HFFc6 (cell line): ENCODE measurements at regions not wholly inside any gene's neighbourhood (a gene's known extent, or its start where the extent isn't known, plus 50 kb on each side); places are given as distances from the start of the nearest gene placed in this dataset.

ENCODE experiments used
- DNase-seq: peaks from one replicate; pipeline ENCODE4 v3.0.0-alpha.2; 2018
- H3K27ac Mint-ChIP-seq: 2 replicates; pipeline ENCODE4 v1.8.0; 2020; ENCODE audit warnings: mild to moderate bottlenecking, mixed read lengths
- H3K27me3 Mint-ChIP-seq: 2 replicates; pipeline ENCODE4 v1.8.0; 2021; ENCODE audit warnings: mild to moderate bottlenecking, moderate library complexity, mixed read lengths; ENCODE audit not compliant: insufficient read depth
- H3K36me3 Mint-ChIP-seq: 2 replicates; pipeline ENCODE4 v1.8.0; 2021; ENCODE audit warnings: low read depth, mixed read lengths
- H3K4me1 Mint-ChIP-seq: 2 replicates; pipeline ENCODE4 v1.8.0; 2020; ENCODE audit warnings: low read depth, mixed read lengths
- H3K4me3 Mint-ChIP-seq: 2 replicates; pipeline ENCODE4 v1.8.0; 2020; ENCODE audit warnings: mild to moderate bottlenecking, moderate library complexity, mixed read lengths
- H3K9me3 Mint-ChIP-seq: 2 replicates; pipeline ENCODE4 v1.8.0; 2020; ENCODE audit warnings: mild to moderate bottlenecking, mixed read lengths
- TF ChIP-seq, protein P1 (sequence below): fragments of 200-600 bp; sonication (generic); IDR thresholded peaks from 2 replicates; pipeline ENCODE4 v1.5.0; 2021; ENCODE audit warnings: antibody characterized with exemption, mild to moderate bottlenecking

DNA sequence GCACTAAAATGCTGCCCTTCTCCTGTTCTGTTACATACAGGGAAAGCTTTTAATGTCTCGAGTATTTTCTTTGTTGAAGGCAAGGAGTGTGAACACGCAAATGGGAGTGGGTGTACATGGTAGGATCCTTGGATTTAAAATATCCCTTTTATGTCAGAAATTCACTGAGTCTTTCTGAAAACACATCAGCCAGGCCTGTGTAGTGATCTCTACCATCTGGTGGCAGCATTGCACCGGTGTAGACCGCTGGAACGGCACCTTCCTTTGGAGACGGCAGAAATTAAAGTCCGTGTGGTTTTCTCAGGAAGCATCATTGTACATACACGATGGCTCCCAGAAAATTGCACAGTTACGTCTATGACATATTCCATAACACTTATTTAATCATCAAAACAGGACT is 515.8 kb downstream of the GALR1 start:
- no peak for DNase-seq
- Mint-ChIP-seq H3K27ac (no peak overlapping the region), H3K36me3 (peaks cover 9% of the 10 kb centered on the region; the same call in 1 of the 2 replicates), H3K4me3 (no peak overlapping the region), H3K9me3 (peaks cover 42% of the 10 kb centered on the region), H3K27me3 (peaks cover 2% of the 10 kb centered on the region), H3K4me1 (no peaks in the 10 kb centered on the region)
- TF ChIP-seq, protein P1, sequence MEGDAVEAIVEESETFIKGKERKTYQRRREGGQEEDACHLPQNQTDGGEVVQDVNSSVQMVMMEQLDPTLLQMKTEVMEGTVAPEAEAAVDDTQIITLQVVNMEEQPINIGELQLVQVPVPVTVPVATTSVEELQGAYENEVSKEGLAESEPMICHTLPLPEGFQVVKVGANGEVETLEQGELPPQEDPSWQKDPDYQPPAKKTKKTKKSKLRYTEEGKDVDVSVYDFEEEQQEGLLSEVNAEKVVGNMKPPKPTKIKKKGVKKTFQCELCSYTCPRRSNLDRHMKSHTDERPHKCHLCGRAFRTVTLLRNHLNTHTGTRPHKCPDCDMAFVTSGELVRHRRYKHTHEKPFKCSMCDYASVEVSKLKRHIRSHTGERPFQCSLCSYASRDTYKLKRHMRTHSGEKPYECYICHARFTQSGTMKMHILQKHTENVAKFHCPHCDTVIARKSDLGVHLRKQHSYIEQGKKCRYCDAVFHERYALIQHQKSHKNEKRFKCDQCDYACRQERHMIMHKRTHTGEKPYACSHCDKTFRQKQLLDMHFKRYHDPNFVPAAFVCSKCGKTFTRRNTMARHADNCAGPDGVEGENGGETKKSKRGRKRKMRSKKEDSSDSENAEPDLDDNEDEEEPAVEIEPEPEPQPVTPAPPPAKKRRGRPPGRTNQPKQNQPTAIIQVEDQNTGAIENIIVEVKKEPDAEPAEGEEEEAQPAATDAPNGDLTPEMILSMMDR, result peak; percentile 23; the same call in 1 of the 2 replicates

DNA sequence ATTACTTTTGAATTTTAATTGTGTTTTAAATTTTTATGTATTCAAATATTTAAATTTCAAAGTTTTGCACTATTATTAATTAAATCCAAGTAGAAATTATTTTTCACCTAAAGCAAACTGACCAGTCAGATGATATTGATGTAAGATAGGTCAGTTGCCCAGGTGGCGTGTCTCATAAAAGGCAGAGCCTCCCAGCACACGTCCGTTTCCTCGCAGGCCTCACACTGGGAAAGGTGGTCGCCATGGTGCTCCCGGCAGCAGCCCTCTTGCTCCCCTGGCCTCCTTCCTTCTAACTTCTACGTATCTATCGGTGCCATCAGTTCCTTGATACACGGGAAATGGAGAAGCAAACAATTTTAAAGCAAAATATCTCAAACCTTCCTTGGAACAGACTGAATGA is 516.8 kb downstream of the GALR1 start:
- Mint-ChIP-seq H3K27ac (no peak overlapping the region), H3K36me3 (peaks cover 7% of the 10 kb centered on the region; the same call in 1 of the 2 replicates), H3K4me1 (no peaks in the 10 kb centered on the region), H3K27me3 (peaks cover 2% of the 10 kb centered on the region), H3K9me3 (peaks cover 36% of the 10 kb centered on the region), H3K4me3 (no peak overlapping the region)
- no peak for DNase-seq
- TF ChIP-seq, protein P1, result no peak

DNA sequence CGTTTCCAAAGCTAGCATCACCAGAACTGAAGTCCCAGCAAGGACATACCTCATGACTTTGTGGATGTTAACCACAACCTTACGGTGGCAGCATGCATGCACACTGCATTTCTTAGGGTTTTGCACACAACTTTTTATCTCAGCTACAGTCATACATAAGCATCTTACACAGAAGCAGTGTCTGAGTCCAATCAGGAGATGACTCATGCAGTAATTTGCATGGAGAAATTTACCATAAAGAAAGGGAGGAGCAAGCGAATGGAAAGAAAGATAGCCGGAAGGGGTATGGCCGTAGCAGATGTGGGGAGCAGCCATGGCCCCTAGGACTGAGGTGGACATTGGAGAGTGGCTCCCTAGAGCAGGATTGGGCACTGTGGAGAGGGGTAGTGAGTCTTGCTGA is 522.5 kb downstream of the GALR1 start:
- H3K4me3 Mint-ChIP-seq, result no peak overlapping the region
- TF ChIP-seq, protein P1, result no peak

DNA sequence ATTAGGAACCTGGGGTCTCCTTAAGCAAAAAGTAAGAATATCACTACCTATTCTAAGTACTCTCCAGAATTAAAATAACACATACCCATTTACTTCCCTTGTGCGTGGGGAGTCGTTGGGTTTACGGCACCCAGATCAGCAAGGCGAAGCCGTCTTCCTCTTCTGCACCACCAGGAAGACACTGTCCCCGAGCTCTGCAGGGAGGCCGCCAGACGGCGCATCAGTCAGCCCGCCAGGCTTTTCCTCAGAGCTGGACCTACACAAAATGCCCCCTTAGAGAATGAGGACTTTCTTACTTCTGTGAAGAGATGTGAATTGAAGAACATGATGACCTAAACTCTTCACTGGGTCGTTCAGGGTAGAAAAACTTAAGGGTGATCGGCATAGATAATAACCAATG is 526.5 kb downstream of the GALR1 start:
- Mint-ChIP-seq H3K27me3 (no peaks in the 10 kb centered on the region; the same call in 1 of the 2 replicates), H3K4me3 (no peak overlapping the region), H3K9me3 (peaks cover 26% of the 10 kb centered on the region), H3K4me1 (no peaks in the 10 kb centered on the region), H3K27ac (no peak overlapping the region), H3K36me3 (no peaks in the 10 kb centered on the region)
- no peak for DNase-seq
- TF ChIP-seq, protein P1, result no peak

More for the DNA sequence above, 522.5 kb downstream of the GALR1 start:
- Mint-ChIP-seq H3K36me3 (0 out of 2 replicates have a peak, but pooled peaks cover 5% of the 10 kb centered on the region), H3K9me3 (peaks cover 48% of the 10 kb centered on the region), H3K27ac (no peak overlapping the region), H3K4me1 (no peaks in the 10 kb centered on the region), H3K27me3 (no peaks in the 10 kb centered on the region; the same call in 1 of the 2 replicates)
- DNase-seq, result no peak

DNA sequence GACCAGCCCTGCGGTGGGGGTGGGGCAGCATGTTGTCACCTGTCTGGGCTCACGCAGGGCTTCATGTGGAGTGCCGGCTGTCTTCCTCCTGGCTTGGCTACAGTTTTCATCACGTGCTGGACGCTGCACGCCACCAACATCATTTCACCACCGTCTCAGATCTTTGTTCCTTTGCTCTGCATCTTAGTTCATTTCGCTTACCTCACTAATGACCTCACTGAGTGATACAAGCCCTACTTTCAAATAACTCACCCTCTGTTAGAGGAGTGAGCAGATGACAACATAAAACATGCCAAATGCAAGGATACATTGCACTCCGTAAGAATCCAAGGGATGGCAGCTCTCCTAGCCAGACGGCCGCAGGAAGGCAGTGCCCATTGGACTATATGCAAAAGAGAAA is 527.5 kb downstream of the GALR1 start:
- no peaks in the 10 kb centered on the region; the same call in 1 of the 2 replicates for H3K27me3 Mint-ChIP-seq
- TF ChIP-seq, protein P1, result no peak
- no peak for DNase-seq
- no peak overlapping the region for H3K27ac Mint-ChIP-seq
- H3K9me3 Mint-ChIP-seq, result peaks cover 18% of the 10 kb centered on the region
- H3K4me1 Mint-ChIP-seq, result no peaks in the 10 kb centered on the region
- no peaks in the 10 kb centered on the region for H3K36me3 Mint-ChIP-seq
- H3K4me3 Mint-ChIP-seq, result no peak overlapping the region
